ENCODE measurements at regions not wholly inside any gene's neighbourhood (a gene's known extent, or its start where the extent isn't known, plus 50 kb on each side); places are given as distances from the start of the nearest gene placed in this dataset.
"Not testable (repeated sequence)": the region's sequence is repeated elsewhere in the genome, so short reads cannot be mapped to it uniquely, and the experiment has no call there.

- TF ChIP-seq Cebpa-rat (IDR thresholded peaks at IDR 0.05) = no peak
- H3K36me3 ChIP-seq = no peaks in the 10 kb centered on the region
- H3K27ac ChIP-seq = no peak overlapping the region
- H3K9ac ChIP-seq = no peak overlapping the region
- H3K4me2 ChIP-seq = no peak overlapping the region
- no peaks in the 10 kb centered on the region for H3K27me3 ChIP-seq
- no peaks in the 10 kb centered on the region for H3K4me1 ChIP-seq
- H3K4me3 ChIP-seq = no peak overlapping the region
- no peaks in the 10 kb centered on the region for H4K20me1 ChIP-seq
- no peaks in the 10 kb centered on the region for H3K9me3 ChIP-seq
Observed at GRCh38 chr13:61612192-61612591, 196.5 kb upstream of the PCDH20 start.

- H3K4me2 ChIP-seq = no peak overlapping the region
- no peaks in the 10 kb centered on the region for H3K4me1 ChIP-seq
- no peaks in the 10 kb centered on the region for H4K20me1 ChIP-seq
- no peak for TF ChIP-seq Cebpa-rat (IDR thresholded peaks at IDR 0.05)
- H3K4me3 ChIP-seq = no peak overlapping the region
- no peaks in the 10 kb centered on the region for H3K9me3 ChIP-seq
- no peaks in the 10 kb centered on the region for H3K27me3 ChIP-seq
- H3K36me3 ChIP-seq = no peaks in the 10 kb centered on the region
- H3K9ac ChIP-seq = no peak overlapping the region
- H3K27ac ChIP-seq = no peak overlapping the region
Observed at GRCh38 chr13:61608138-61608537, 192.5 kb upstream of the PCDH20 start.

- H3K27me3 ChIP-seq = no peaks in the 10 kb centered on the region
- no peak for TF ChIP-seq Cebpa-rat (IDR thresholded peaks at IDR 0.05)
- H3K36me3 ChIP-seq = no peaks in the 10 kb centered on the region
- H4K20me1 ChIP-seq = no peaks in the 10 kb centered on the region
- no peaks in the 10 kb centered on the region for H3K4me1 ChIP-seq
- H3K9me3 ChIP-seq = no peaks in the 10 kb centered on the region
- no peak overlapping the region for H3K4me2 ChIP-seq
- H3K27ac ChIP-seq = no peak overlapping the region
- no peak overlapping the region for H3K4me3 ChIP-seq
- no peak overlapping the region for H3K9ac ChIP-seq
Observed at GRCh38 chr13:61600360-61601033, 184.8 kb upstream of the PCDH20 start.

- no peaks in the 10 kb centered on the region for H4K20me1 ChIP-seq
- H3K36me3 ChIP-seq = no peaks in the 10 kb centered on the region
- no peaks in the 10 kb centered on the region for H3K9me3 ChIP-seq
- H3K27ac ChIP-seq = no peak overlapping the region
- H3K4me3 ChIP-seq = no peak overlapping the region
- H3K27me3 ChIP-seq = no peaks in the 10 kb centered on the region
- no peak overlapping the region for H3K9ac ChIP-seq
- no peak overlapping the region for H3K4me2 ChIP-seq
- no peaks in the 10 kb centered on the region for H3K4me1 ChIP-seq
- no peak for TF ChIP-seq Cebpa-rat (IDR thresholded peaks at IDR 0.05)
Observed at GRCh38 chr13:61592489-61592888, 176.8 kb upstream of the PCDH20 start.

- no peaks in the 10 kb centered on the region for H4K20me1 ChIP-seq
- no peak overlapping the region for H3K4me2 ChIP-seq
- H3K36me3 ChIP-seq = no peaks in the 10 kb centered on the region
- no peaks in the 10 kb centered on the region for H3K4me1 ChIP-seq
- no peaks in the 10 kb centered on the region for H3K27me3 ChIP-seq
- H3K4me3 ChIP-seq = no peak overlapping the region
- H3K9ac ChIP-seq = no peak overlapping the region
- no peaks in the 10 kb centered on the region for H3K9me3 ChIP-seq
- H3K27ac ChIP-seq = no peak overlapping the region
- no peak for TF ChIP-seq Cebpa-rat (IDR thresholded peaks at IDR 0.05)
Observed at GRCh38 chr13:61575973-61576372, 160.3 kb upstream of the PCDH20 start.

GRCh38 chr13:61563645-61564044 lies 148.0 kb upstream of the PCDH20 start:
- no peaks in the 10 kb centered on the region for H3K9me3 ChIP-seq

GRCh38 chr13:61546911-61547310 lies 131.3 kb upstream of the PCDH20 start:
- Histone ChIP-seq H3K27ac (no peak overlapping the region), H3K27me3 (no peaks in the 10 kb centered on the region), H4K20me1 (no peaks in the 10 kb centered on the region), H3K9me3 (no peaks in the 10 kb centered on the region), H3K4me2 (no peak overlapping the region), H3K4me1 (no peaks in the 10 kb centered on the region), H3K9ac (no peak overlapping the region), H3K4me3 (no peak overlapping the region), H3K36me3 (no peaks in the 10 kb centered on the region)
- no peak for TF ChIP-seq Cebpa-rat (IDR thresholded peaks at IDR 0.05)

More at GRCh38 chr13:61563645-61564044, 148.0 kb upstream of the PCDH20 start:
- no peaks in the 10 kb centered on the region for H3K27me3 ChIP-seq
- TF ChIP-seq Cebpa-rat (IDR thresholded peaks at IDR 0.05) = no peak
- no peak overlapping the region for H3K4me3 ChIP-seq
- H3K27ac ChIP-seq = no peak overlapping the region
- H3K4me1 ChIP-seq = no peaks in the 10 kb centered on the region
- no peak overlapping the region for H3K9ac ChIP-seq
- no peaks in the 10 kb centered on the region for H3K36me3 ChIP-seq
- no peaks in the 10 kb centered on the region for H4K20me1 ChIP-seq
- H3K4me2 ChIP-seq = no peak overlapping the region

GRCh38 chr13:61546413-61546812 lies 130.8 kb upstream of the PCDH20 start:
- no peak overlapping the region for H3K27ac ChIP-seq
- no peaks in the 10 kb centered on the region for H3K9me3 ChIP-seq
- TF ChIP-seq Cebpa-rat (IDR thresholded peaks at IDR 0.05) = no peak
- no peak overlapping the region for H3K4me3 ChIP-seq
- H4K20me1 ChIP-seq = no peaks in the 10 kb centered on the region
- H3K4me1 ChIP-seq = no peaks in the 10 kb centered on the region
- H3K27me3 ChIP-seq = no peaks in the 10 kb centered on the region
- H3K4me2 ChIP-seq = no peak overlapping the region
- H3K9ac ChIP-seq = no peak overlapping the region
- H3K36me3 ChIP-seq = no peaks in the 10 kb centered on the region

GRCh38 chr13:61536433-61536832 lies 120.8 kb upstream of the PCDH20 start:
- H3K4me1 ChIP-seq = no peaks in the 10 kb centered on the region
- no peak overlapping the region for H3K27ac ChIP-seq
- H3K27me3 ChIP-seq = no peaks in the 10 kb centered on the region
- no peaks in the 10 kb centered on the region for H4K20me1 ChIP-seq
- TF ChIP-seq Cebpa-rat (IDR thresholded peaks at IDR 0.05) = no peak
- H3K9me3 ChIP-seq = no peaks in the 10 kb centered on the region
- no peak overlapping the region for H3K4me2 ChIP-seq
- H3K36me3 ChIP-seq = no peaks in the 10 kb centered on the region
- no peak overlapping the region for H3K9ac ChIP-seq
- H3K4me3 ChIP-seq = no peak overlapping the region

- H3K27ac ChIP-seq = no peak overlapping the region
- H3K4me3 ChIP-seq = no peak overlapping the region
- no peaks in the 10 kb centered on the region for H3K36me3 ChIP-seq
- no peaks in the 10 kb centered on the region for H3K9me3 ChIP-seq
- no peaks in the 10 kb centered on the region for H3K27me3 ChIP-seq
- TF ChIP-seq Cebpa-rat (IDR thresholded peaks at IDR 0.05) = no peak
- H3K4me2 ChIP-seq = no peak overlapping the region
- H4K20me1 ChIP-seq = no peaks in the 10 kb centered on the region
- H3K4me1 ChIP-seq = no peaks in the 10 kb centered on the region
- no peak overlapping the region for H3K9ac ChIP-seq
Observed at GRCh38 chr13:61531383-61532065, 115.9 kb upstream of the PCDH20 start.

GRCh38 chr13:61519214-61519613 lies 103.6 kb upstream of the PCDH20 start:
- H3K9me3 ChIP-seq, H3K4me1 ChIP-seq, H3K4me3 ChIP-seq, H4K20me1 ChIP-seq, H3K27ac ChIP-seq, H3K9ac ChIP-seq, H3K36me3 ChIP-seq, H3K27me3 ChIP-seq, H3K4me2 ChIP-seq: not testable (repeated sequence)

Data from BLaER1 (cell line).